Tibial artery (tissue), 4 donors: ENCODE measurements at regions not wholly inside any gene's neighbourhood (a gene's known extent, or its start where the extent isn't known, plus 50 kb on each side); places are given as distances from the start of the nearest gene placed in this dataset.

Source experiments
- DNase-seq, 2 donors: peaks; one replicate each; pipeline ENCODE4 v3.0.0-alpha.2; 2019
- H3K27ac ChIP-seq, 2 donors: fragments of 200-600 bp; sonication (generic) in 1 of 2; 1 replicate in 1 of 2; 2 replicates in 1 of 2; pipeline ENCODE4 v1.5.1; 2018 to 2019; ENCODE audit warnings: mild to moderate bottlenecking in 1 of 2
- H3K27me3 ChIP-seq, 2 donors: fragments of 200-600 bp; sonication (generic) in 1 of 2; one replicate each; pipeline versions ENCODE4 v1.5.1 to v1.6.0; 2016 to 2019
- H3K36me3 ChIP-seq, 3 donors: fragments of 200-600 bp; sonication (generic) in 2 of 3; one replicate each; pipeline ENCODE4 v1.5.1; 2016 to 2019; ENCODE audit warnings: mild to moderate bottlenecking in 2 of 3
- H3K4me1 ChIP-seq, 4 donors: fragments of 200-600 bp; sonication (generic) in 2 of 4; 1 replicate in 3 of 4; 2 replicates in 1 of 4; pipeline ENCODE4 v1.5.1; 2016 to 2019
- H3K4me3 ChIP-seq, 2 donors: fragments of 200-600 bp; sonication (generic) in 1 of 2; 1 replicate in 1 of 2; 2 replicates in 1 of 2; pipeline ENCODE4 v1.5.1; 2018 to 2019; ENCODE audit warnings: mild to moderate bottlenecking in 2 of 2
- H3K9me3 ChIP-seq, 3 donors: fragments of 200-600 bp; sonication (generic) in 1 of 3; one replicate each; pipeline ENCODE4 v1.5.1; 2016 to 2019
- CTCF ChIP-seq, 2 experiments: fragments of 200-600 bp in 1 of 2; fragments of 450-650 bp in 1 of 2; IDR thresholded peaks; one replicate each; pipeline ENCODE4 v1.5.1; 2017 to 2019; ENCODE audit warnings: antibody characterized with exemption in 2 of 2, mild to moderate bottlenecking in 1 of 2, moderate library complexity in 1 of 2
- intact Hi-C: fragments of 100-400 bp; cut with DNase I; formaldehyde crosslinking; loops from one replicate; pipeline ENCODE4 v1.15.0; 2023; ENCODE audit warnings: low total_unique reads

GRCh38 chr5:96509316-96509715 lies 76.3 kb upstream of the PCSK1 start:
- DNase-seq: no peak
- Histone ChIP-seq H3K4me3 (no peak overlapping the region), H3K9me3 (no peaks in the 10 kb centered on the region), H3K27me3 (no peaks in the 10 kb centered on the region), H3K4me1 (peaks cover 0 to 5% (median 0%) of the 10 kb centered on the region in 4 donors), H3K27ac (no peak overlapping the region), H3K36me3 (no peaks in the 10 kb centered on the region)
- no peak for TF ChIP-seq CTCF (IDR thresholded peaks at IDR 0.05)
- intact Hi-C loops: no loop called here

GRCh38 chr5:96509721-96510350 lies 76.8 kb upstream of the PCSK1 start:
- H3K27me3 ChIP-seq: no peaks in the 10 kb centered on the region
- H3K36me3 ChIP-seq: no peaks in the 10 kb centered on the region
- TF ChIP-seq CTCF (IDR thresholded peaks at IDR 0.05): no peak
- no peak for DNase-seq
- no peak overlapping the region for H3K4me3 ChIP-seq
- H3K27ac ChIP-seq: no peak overlapping the region
- no peaks in the 10 kb centered on the region for H3K9me3 ChIP-seq
- H3K4me1 ChIP-seq: peaks cover 0 to 5% (median 0%) of the 10 kb centered on the region in 4 donors
- intact Hi-C loops: no loop called here

- H3K9me3 ChIP-seq: no peaks in the 10 kb centered on the region
- H3K27me3 ChIP-seq: no peaks in the 10 kb centered on the region
- no peaks in the 10 kb centered on the region for H3K36me3 ChIP-seq
- peaks cover 0 to 5% (median 0%) of the 10 kb centered on the region in 4 donors for H3K4me1 ChIP-seq
- no peak overlapping the region for H3K27ac ChIP-seq
- intact Hi-C loops: no loop called here
- TF ChIP-seq CTCF (IDR thresholded peaks at IDR 0.05): no peak
- DNase-seq: no peak
- H3K4me3 ChIP-seq: no peak overlapping the region
These were observed 83.6 kb upstream of the PCSK1 start for GRCh38 chr5:96516631-96517071.

- Histone ChIP-seq H3K27ac (no peak overlapping the region), H3K9me3 (no peaks in the 10 kb centered on the region), H3K4me1 (peaks cover 0 to 5% (median 0%) of the 10 kb centered on the region in 4 donors), H3K4me3 (no peak overlapping the region), H3K27me3 (no peaks in the 10 kb centered on the region), H3K36me3 (no peaks in the 10 kb centered on the region)
- DNase-seq: no peak
- TF ChIP-seq CTCF (IDR thresholded peaks at IDR 0.05): no peak
- intact Hi-C loops: no loop called here
These were observed 84.2 kb upstream of the PCSK1 start for GRCh38 chr5:96517295-96517694.

GRCh38 chr5:96520345-96520744 lies 87.3 kb upstream of the PCSK1 start:
- H3K9me3 ChIP-seq: no peaks in the 10 kb centered on the region
- no peak overlapping the region for H3K4me3 ChIP-seq
- no peak for TF ChIP-seq CTCF (IDR thresholded peaks at IDR 0.05)
- no peak overlapping the region for H3K27ac ChIP-seq
- no peak for DNase-seq
- intact Hi-C loops: no loop called here
- peaks cover 0 to 5% (median 0%) of the 10 kb centered on the region in 4 donors for H3K4me1 ChIP-seq
- no peaks in the 10 kb centered on the region for H3K27me3 ChIP-seq
- no peaks in the 10 kb centered on the region for H3K36me3 ChIP-seq
